GM19455 (cell line): ENCODE measurements at regions not wholly inside any gene's neighbourhood (a gene's known extent, or its start where the extent isn't known, plus 50 kb on each side); places are given as distances from the start of the nearest gene placed in this dataset.
"Not testable (repeated sequence)": the region's sequence is repeated elsewhere in the genome, so short reads cannot be mapped to it uniquely, and the experiment has no call there.

Experiments used
- ATAC-seq: cut with Tn5 transposase; IDR thresholded peaks from one replicate; pipeline ENCODE4 v1.9.1; 2021; ENCODE audit not compliant: unreplicated experiment

GRCh38 chr7:55261386-55261770 is 103.8 kb upstream of the LANCL2 start:
- no peak for ATAC-seq

GRCh38 chr7:55265328-55265727 is 99.8 kb upstream of the LANCL2 start:
- ATAC-seq = not testable (repeated sequence)

DNA sequence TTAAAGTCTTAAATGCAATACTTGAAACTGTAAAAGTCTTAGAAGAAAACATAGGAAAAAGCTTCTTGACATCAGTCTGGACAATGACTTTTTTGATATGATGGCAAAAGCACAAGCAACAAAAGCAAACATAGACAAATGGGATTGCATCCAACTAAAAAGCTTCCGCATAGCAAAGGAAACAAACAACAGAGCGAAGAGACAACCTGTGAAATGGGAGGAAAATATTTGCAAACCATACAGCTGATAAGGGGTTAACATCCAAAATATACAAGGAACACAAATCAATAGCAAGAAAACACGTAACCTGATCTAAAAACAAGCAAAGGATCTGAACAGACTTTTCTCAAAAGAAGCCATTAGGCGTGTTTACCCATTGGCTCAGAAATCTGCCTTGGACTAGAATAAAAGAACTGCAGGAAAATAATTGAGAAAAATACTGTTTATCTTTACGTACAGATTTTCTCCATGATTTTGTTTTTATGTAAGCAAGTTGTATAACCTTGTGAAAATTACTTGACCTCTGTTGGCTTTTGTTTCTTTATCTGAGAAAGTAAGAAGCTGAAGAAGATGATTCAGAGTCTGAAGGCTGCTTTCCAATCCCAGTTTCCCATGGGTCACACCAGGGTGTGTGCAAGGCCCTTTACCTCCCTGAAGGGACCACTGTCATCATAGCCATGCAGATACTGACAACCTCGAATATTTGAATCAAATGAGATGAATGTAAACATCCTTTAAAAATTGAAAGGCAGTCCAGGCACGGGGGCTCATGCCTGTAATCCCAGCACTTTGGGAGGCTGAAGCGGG is 99.1 kb upstream of the LANCL2 start:
- no peak for ATAC-seq

DNA sequence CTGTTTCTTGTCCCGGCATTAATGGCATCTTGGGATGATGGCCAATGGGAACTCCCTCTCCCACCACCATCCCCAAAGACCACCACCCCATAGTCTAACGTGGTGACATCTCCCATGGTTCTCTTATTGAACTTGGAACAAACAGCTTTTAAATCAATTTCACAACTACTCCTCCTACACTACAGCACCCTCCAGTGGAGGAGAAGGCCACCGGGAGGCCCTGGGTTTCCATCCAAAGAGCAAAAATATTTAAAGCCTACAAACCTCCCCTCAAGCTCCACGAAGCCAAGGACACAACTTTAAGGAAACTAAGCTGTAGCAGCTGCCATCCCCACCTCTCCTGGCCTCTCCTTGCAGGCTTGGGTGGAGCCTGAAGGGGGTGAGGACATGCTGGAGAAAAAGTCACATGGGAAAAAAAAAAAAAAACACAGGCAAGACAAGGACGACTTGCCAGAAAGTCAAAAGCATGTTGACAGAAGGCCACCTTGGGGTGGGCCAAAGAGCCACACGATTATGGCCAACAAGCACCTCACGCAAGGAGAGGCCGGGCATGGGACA is 94.0 kb upstream of the LANCL2 start:
- no peak for ATAC-seq

GRCh38 chr7:55271661-55272060 is 93.5 kb upstream of the LANCL2 start:
- no peak for ATAC-seq

GRCh38 chr7:55272328-55272727 is 92.8 kb upstream of the LANCL2 start:
- no peak for ATAC-seq

DNA sequence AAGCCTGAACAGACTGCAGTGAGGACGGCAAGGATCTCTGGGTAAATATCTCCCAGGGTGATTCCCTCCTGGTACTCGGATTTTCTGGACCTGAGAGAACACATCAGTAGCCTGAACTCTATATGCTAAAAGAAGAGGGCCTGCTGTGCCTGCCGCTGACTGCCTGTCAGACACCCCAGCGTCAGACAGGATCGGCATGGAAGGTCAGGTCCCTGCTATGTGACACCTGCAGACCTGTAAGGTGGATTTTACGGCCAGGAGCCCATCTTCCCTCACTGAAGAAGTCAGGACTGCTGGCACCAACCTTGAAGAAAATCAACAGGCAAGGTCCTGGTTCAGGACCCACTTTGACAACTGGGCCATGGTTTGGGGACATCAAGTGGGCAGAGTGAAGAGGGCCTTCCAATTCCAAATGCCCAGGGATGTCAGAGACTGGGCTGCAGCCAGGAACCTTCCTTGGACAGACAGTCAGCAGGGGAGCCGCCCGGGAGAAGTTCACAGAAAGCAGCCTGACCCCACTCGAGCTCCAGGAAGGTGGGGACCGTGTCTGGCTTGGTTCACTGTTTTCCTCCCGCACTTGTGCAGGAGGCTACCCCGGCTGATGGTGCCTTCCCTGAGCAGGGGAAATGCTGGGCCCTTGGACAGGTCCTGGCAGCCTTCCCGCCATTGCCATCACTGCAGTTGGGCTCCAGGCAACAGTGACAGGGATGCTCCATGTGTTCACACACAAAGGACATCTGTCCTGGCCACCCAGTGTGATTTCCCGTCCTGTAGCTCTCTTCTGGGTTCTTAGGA is 91.8 kb upstream of the LANCL2 start:
- no peak for ATAC-seq

DNA sequence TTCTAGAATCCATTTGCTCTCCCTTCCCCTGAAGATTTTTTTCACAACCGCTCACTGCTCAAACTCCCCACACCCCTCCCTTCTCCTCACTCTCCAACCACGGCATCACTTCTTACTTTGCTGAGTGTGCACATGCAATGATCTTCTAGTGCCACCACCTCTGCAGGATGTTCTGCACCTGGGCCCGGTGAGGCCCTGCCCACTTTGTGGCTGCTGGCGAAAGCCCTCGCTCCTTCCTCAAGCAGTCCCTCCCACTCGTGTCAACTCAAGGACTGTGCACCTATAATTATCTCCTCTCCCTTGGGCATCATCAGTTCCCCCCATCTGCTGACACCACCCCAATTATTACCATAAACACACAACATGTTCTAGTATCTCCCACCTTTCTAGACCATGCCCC is 91.0 kb upstream of the LANCL2 start:
- ATAC-seq = no peak

GRCh38 chr7:55275291-55276200 is 89.6 kb upstream of the LANCL2 start:
- no peak for ATAC-seq

DNA sequence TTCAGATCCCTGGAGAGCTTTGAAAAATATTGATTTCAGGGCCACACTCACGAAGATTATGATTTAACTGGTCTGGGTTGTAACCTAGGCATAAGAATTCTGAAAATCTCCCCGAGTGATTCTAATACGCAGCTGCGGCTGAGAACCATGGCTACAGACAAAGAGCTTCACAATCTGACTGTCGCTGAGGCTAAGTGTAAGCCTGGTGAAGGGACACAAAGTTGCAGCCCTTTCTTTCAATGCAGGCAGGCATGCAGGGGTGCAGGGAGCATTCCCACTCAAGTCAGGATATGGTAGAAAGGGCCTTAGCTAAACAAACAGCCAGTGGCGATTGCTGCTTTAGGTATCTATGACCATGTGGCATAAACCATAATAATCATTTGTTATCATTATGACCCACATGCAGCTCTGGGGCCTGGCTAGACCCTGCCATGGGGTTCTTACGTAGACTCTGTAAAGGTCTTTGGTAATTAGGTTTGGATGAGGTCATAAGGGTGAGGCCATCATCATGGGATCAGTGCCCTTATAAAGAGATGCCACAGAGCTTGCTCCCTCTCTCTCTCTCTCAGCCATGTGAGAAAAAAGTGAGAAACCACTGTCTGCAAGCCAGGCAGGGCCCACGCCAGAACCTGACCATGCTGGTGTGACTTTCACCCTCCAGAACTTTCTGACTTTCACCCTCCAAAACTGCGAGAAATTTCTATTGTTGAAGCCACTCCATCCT is 88.4 kb upstream of the LANCL2 start:
- no peak for ATAC-seq

- no peak for ATAC-seq
Measured at GRCh38 chr7:55277916-55278315, 87.2 kb upstream of the LANCL2 start.

DNA sequence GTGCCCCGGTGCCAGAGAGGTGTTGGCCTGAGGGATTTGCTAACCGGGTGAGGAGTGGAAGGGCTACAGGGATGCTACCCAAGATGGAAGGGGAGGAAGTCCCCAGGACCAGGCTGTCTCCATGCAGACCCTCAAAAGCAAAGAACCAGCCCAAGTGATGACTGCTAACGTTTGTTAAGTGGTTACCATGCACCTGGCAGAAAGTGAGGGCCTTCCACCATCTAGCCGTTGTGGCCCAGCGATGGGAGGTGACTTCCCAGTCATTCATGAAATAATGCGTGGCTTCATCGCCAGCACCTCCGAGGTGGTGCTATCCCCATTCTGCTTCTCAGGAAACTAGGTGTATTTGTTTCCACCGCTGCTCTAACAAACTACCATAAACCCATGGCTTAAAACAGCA is 86.8 kb upstream of the LANCL2 start:
- ATAC-seq = no peak

GRCh38 chr7:55279080-55279845 is 85.9 kb upstream of the LANCL2 start:
- ATAC-seq = no peak

GRCh38 chr7:55280031-55280454 is 85.1 kb upstream of the LANCL2 start:
- ATAC-seq = peak; percentile 82

GRCh38 chr7:55285665-55286064 is 79.5 kb upstream of the LANCL2 start:
- ATAC-seq = no peak

DNA sequence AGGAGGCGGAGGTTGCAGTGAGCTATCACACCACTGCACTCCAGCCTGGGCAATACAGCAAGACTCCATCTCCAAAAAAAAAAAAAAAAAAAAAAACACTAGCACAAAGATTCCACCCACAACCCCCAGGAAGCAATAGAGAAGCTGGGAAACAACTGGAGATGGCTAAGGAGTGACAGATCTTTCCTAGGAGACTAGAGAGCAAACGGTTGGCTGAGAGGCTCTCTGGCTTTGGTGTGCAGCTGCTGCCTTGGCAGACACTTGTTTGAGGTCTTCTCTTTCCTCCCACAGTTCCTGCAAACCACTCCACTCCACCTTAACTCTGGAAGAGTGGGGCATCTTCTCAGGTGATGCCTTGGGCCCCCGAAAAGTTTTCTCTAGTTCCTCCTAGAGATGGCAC is 78.5 kb upstream of the LANCL2 start:
- no peak for ATAC-seq

DNA sequence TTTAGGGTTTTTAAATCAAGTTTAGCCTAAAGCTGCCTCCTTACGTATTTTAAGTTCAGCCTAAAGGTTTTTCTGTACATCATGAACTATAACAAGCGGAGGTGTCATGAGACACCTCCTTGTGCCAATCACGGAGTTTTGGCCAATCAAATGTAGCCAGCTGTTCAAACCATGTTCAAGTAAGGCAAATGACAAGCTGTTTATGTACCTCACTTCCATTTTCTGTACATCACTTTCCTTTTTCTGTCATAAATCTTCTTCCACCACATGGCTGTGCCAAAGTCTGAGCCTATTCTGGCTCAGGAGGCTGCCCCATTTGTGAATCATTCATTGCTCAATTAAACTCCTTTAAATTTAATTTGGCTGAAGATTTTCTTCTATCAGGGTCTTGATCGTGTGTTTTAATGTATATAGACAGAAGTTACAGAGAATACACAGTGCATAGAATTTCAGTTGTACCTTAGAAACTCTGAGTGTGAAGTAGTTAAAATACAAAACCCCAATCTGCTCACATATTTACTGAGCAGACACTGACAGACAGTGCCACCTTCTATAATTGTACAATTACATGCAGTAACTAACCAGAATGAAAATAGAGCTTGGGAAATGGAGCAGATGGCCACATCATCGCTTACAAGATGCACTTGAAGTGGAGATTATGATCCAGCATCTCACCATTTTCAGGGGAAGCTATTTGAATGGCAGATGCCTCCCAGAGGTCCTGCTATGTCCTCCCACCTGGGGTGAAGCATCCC is 76.9 kb upstream of the LANCL2 start:
- no peak for ATAC-seq

GRCh38 chr7:55296070-55296469 is 69.1 kb upstream of the LANCL2 start:
- ATAC-seq = no peak
